ENCODE measurements at regions not wholly inside any gene's neighbourhood (a gene's known extent, or its start where the extent isn't known, plus 50 kb on each side); places are given as distances from the start of the nearest gene placed in this dataset.

GRCh38 chr14:98958048-98958631 is 313.9 kb downstream of the BCL11B start (continued):
- no peak for TF ChIP-seq ZBTB44 (CRISPR knock-in tag; IDR thresholded peaks at IDR 0.05)
- no peak for TF ChIP-seq ZNF34 (CRISPR knock-in tag; IDR thresholded peaks at IDR 0.05; ENCODE audit: borderline replicate concordance)
- TF ChIP-seq SAFB2 (CRISPR knock-in tag; IDR thresholded peaks at IDR 0.05; ENCODE audit: borderline replicate concordance, low read depth): no peak
- TF ChIP-seq, protein P1, sequence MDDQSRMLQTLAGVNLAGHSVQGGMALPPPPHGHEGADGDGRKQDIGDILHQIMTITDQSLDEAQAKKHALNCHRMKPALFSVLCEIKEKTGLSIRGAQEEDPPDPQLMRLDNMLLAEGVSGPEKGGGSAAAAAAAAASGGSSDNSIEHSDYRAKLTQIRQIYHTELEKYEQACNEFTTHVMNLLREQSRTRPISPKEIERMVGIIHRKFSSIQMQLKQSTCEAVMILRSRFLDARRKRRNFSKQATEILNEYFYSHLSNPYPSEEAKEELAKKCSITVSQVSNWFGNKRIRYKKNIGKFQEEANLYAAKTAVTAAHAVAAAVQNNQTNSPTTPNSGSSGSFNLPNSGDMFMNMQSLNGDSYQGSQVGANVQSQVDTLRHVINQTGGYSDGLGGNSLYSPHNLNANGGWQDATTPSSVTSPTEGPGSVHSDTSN (CRISPR knock-in tag; IDR thresholded peaks at IDR 0.05; ENCODE audit: borderline replicate concordance): no peak
- no peak for TF ChIP-seq ZNF180 (CRISPR knock-in tag; IDR thresholded peaks at IDR 0.05; ENCODE audit: borderline replicate concordance, low read depth)
- no peak for TF ChIP-seq ZNF773 (CRISPR knock-in tag; IDR thresholded peaks at IDR 0.05; ENCODE audit: borderline replicate concordance)
- TF ChIP-seq ZNF296 (CRISPR knock-in tag; conservative IDR thresholded peaks at IDR 0.05): no peak

DNA sequence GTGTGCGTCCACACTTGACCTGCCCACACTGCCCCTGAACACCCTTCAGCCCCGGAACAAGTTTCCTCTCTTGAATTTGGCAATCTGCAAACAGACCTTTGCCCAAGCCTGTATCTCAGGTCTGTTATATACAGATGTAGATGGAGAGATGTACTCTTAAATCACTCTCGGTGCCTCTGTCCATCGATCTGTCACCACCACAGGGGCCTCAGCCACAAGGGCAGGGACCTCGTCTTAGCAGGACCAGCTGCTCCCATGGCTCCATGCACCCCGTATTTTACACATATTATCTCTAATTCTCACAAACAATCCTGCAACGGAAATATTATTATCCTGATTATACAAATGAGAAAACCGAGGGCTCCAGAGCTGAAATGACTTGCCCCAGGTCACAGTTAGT is 313.4 kb downstream of the BCL11B start:
- in situ Hi-C loops (cut with HindIII; ENCODE audit: extremely low pct_ligation_motif_present, low pct_unique_long_range_greater_than_20kb): no loop called here
- TF ChIP-seq HNF4A (CRISPR knock-in tag; IDR thresholded peaks at IDR 0.05) (0 out of 2 replicates have a peak, but pooled peaks have one; percentile 10), NBN (conservative IDR thresholded peaks at IDR 0.05) (no peak), CTCF (CRISPR knock-in tag; IDR thresholded peaks at IDR 0.05) (no peak), ZNF224 (CRISPR knock-in tag; IDR thresholded peaks at IDR 0.05) (no peak), ZNF615 (CRISPR knock-in tag; IDR thresholded peaks at IDR 0.05; ENCODE audit: borderline replicate concordance) (no peak), ZSCAN29 (CRISPR knock-in tag; conservative IDR thresholded peaks at IDR 0.05) (no peak)
- TF ChIP-seq, protein P2, sequence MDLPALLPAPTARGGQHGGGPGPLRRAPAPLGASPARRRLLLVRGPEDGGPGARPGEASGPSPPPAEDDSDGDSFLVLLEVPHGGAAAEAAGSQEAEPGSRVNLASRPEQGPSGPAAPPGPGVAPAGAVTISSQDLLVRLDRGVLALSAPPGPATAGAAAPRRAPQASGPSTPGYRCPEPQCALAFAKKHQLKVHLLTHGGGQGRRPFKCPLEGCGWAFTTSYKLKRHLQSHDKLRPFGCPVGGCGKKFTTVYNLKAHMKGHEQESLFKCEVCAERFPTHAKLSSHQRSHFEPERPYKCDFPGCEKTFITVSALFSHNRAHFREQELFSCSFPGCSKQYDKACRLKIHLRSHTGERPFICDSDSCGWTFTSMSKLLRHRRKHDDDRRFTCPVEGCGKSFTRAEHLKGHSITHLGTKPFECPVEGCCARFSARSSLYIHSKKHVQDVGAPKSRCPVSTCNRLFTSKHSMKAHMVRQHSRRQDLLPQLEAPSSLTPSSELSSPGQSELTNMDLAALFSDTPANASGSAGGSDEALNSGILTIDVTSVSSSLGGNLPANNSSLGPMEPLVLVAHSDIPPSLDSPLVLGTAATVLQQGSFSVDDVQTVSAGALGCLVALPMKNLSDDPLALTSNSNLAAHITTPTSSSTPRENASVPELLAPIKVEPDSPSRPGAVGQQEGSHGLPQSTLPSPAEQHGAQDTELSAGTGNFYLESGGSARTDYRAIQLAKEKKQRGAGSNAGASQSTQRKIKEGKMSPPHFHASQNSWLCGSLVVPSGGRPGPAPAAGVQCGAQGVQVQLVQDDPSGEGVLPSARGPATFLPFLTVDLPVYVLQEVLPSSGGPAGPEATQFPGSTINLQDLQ (CRISPR knock-in tag; IDR thresholded peaks at IDR 0.05): no peak
- intact Hi-C loops (cut with micrococcal nuclease; ENCODE audit: unreplicated experiment): no loop called here
- FAIRE-seq: no peak
- no peak overlapping the region for H3K4me3 ChIP-seq (replicated peaks in 1 of 3; ENCODE audit: insufficient read depth in 1 of 3, low read depth in 2 of 3, low read length in 3 of 3)
- DNase-seq (ENCODE audit: low spot score): no peak
- H3K9ac ChIP-seq (ENCODE audit: insufficient read depth, low read depth, low read length): no peak overlapping the region
- ATAC-seq: no peak
- H3K79me2 ChIP-seq (ENCODE audit: insufficient read depth, low read length): no peaks in the 10 kb centered on the region
- no peak overlapping the region for H3K27ac ChIP-seq (ENCODE audit: extremely low read length, insufficient read depth, low read length)
- 0% methylated on average over 8 of the region's 8 CpGs for WGBS (ENCODE audit: low lambda C conversion rate)
- no peaks in the 10 kb centered on the region for H3K9me3 ChIP-seq (ENCODE audit: low read length)
- no peaks in the 10 kb centered on the region for H3K36me3 ChIP-seq (replicated peaks in 1 of 2; ENCODE audit: control insufficient read depth in 1 of 2, insufficient read depth in 2 of 2, low read length in 2 of 2)
- H3K4me2 ChIP-seq (ENCODE audit: low read depth, low read length): no peak overlapping the region
- no peak overlapping the region for H2AFZ ChIP-seq (ENCODE audit: low read length)
- H3K4me1 ChIP-seq (ENCODE audit: insufficient read depth, low read length): no peaks in the 10 kb centered on the region
- H4K20me1 ChIP-seq (ENCODE audit: insufficient read depth, low read length): no peaks in the 10 kb centered on the region
- POLR2A ChIA-PET: no interaction called here
- peaks cover 0 to 7% of the 10 kb centered on the region in 2 experiments; a peak in 2 of 5 replicates for H3K27me3 ChIP-seq (ENCODE audit: control insufficient read depth in 1 of 2, insufficient read depth in 2 of 2, low read length in 2 of 2)
- BruUV-seq (replicated peaks): no TSS peak
- CTCF ChIA-PET (ENCODE audit: low intra/inter-chr PET ratio, low total read pairs): no interaction called here

All from HepG2 (cell line).